Ovary (tissue), 3 donors: ENCODE measurements at regions not wholly inside any gene's neighbourhood (a gene's known extent, or its start where the extent isn't known, plus 50 kb on each side); places are given as distances from the start of the nearest gene placed in this dataset.

ENCODE experiments used
- CTCF ChIP-seq, 3 donors: fragments of 450-650 bp in 2 of 3; fragments of 200-600 bp in 1 of 3; IDR thresholded peaks; one replicate each; pipeline versions ENCODE4 v1.5.1 to v1.8.0; 2016 to 2022; ENCODE audit warnings: antibody characterized with exemption in 3 of 3, mild to moderate bottlenecking in 1 of 3
- EP300 ChIP-seq: sonication (generic); formaldehyde crosslinking; IDR thresholded peaks from one replicate; pipeline ENCODE4 v1.6.1; 2017; ENCODE audit warnings: antibody characterized with exemption
- POLR2A ChIP-seq: fragments of 450-650 bp; IDR thresholded peaks from one replicate; pipeline ENCODE4 v1.6.1; 2017; ENCODE audit warnings: antibody characterized with exemption, mild to moderate bottlenecking, moderate library complexity
- donor health status: DM: no; HTN: no; CAD: no.

DNA sequence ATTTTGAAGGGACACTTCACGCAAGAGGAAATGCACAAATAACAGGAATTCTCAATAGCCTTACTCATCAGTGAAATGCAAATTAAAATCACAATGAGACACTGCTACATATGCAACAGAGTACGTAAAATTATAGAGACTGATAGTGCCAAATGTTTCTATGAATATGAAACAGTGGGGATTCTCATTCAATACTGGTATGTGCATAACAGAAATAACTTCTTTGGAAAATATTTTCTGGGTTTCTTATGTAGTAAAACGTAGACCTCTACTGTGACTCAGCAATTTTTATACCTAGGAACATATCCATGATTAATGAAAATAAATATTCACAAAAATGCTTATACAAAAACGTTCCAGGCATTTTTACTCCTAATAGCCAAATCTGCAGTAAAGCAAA, 1625.2 kb downstream of the MAT2B start:
- no peak for TF ChIP-seq CTCF (IDR thresholded peaks at IDR 0.05)
- TF ChIP-seq POLR2A: no peak
- no peak for TF ChIP-seq EP300
